ENCODE measurements at regions not wholly inside any gene's neighbourhood (a gene's known extent, or its start where the extent isn't known, plus 50 kb on each side); places are given as distances from the start of the nearest gene placed in this dataset.

DNA sequence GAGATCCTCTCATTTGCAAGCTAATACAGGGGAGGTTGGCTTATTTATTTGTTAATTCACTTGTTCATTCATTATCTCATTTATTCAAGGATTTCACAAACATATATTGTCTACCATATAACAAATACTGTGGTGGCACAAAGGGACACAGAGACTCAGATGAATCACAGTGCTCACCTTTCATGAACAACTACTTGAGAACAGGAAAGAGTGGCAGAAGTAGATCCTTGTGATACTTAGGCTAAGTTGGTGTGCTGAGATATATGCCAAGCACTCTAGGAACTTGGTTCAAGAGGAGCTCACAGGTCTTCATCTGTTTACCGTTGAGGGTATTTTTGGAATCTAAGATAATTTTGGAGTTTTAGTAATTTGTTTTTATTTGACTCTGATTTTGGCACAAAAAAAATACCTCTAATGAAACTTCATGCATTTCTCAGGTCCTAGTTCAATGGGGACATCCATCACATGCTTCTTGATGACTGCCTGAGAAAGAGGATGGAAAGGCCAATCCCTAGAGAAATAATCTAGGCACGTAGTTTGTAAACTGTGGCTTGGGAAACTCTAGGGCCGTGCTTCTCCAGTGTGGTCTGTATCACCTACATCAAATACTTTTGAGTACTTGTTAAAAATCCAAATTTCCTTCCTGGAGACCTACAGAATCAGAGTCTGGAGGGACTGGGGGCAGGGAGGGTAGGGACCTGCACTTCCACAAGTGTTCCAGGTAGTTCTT lies 113.3 kb downstream of the OSTF1 start:
- TF ChIP-seq POLR2AphosphoS5 (IDR thresholded peaks at IDR 0.05; ENCODE audit: low read depth, low read length): no peak
- TF ChIP-seq TAF1 (IDR thresholded peaks at IDR 0.05; ENCODE audit: low read depth, low read length): no peak
- TF ChIP-seq POLR2A (IDR thresholded peaks at IDR 0.05; ENCODE audit: low read depth, low read length): no peak
- TF ChIP-seq SPI1 (IDR thresholded peaks at IDR 0.05; ENCODE audit: low read depth, low read length): no peak

All from GM12891 (cell line).